HG02798 (cell line): ENCODE measurements at regions not wholly inside any gene's neighbourhood (a gene's known extent, or its start where the extent isn't known, plus 50 kb on each side); places are given as distances from the start of the nearest gene placed in this dataset.

ENCODE experiments used
- ATAC-seq: cut with Tn5 transposase; IDR thresholded peaks from one replicate; pipeline ENCODE4 v1.9.1; 2021; ENCODE audit warnings: mild to moderate bottlenecking; ENCODE audit not compliant: unreplicated experiment, poor library complexity

DNA sequence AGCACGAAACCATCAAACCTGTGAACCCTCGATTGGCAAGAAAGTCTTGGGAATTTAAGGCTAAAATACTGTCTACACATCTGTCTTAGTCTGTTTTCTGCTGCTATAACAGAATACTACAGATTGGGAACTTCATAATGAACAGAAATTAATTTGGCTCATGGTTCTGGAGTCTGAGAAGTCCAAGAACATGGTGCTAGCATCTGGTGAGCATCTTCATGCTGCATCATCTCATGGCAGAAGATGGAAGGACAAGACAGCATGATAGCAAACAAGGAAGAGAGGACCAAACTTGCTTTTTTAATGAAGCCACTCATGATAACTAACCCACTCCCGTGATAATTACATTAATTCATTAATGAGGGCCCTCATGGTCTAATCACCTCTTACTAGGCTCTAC is 102.0 kb upstream of the CDKN3 start:
- no peak for ATAC-seq

DNA sequence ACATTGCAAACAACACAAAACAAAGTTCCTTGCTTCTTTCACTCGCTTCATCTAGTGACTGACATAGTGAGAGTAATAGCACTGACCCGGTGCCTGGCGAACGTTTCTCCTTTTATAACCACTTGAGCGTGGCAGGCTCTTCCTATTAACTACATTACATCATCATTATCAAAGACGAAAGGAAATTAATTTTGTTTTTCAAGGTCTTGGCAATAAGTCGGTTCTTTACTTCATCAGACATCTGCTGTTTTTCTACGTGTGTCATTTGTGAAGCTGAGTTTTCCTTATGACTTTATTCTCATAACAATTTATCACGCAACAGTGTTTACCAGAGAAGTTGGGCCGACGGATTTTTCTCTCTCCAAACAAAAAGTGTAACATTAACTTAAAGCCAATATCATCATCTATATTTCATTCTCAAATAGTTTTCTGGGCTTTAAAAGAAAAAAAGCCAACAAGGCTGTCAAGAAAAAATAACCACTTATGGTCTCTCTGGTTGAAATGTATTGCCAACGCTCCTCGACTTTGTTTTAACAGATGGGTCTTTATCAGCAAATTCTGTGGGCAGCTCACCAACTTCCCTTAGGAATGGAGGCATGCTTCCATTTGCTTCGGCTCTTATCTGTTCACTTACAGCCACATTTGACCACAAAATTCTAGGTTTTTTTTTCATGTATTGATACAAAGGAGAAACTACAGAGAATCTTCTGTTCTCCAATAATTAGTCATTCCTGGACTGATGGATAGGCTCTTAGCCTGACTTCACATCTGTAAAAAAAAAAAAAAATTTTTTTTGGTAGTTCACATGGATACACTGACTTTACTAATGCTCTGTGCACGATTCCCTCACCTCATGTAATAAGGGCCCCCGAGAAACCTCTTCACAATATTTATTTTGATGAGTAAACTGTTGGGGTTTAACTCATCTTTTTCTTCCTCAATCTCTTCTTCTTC is 97.1 kb upstream of the CDKN3 start:
- ATAC-seq = no peak

DNA sequence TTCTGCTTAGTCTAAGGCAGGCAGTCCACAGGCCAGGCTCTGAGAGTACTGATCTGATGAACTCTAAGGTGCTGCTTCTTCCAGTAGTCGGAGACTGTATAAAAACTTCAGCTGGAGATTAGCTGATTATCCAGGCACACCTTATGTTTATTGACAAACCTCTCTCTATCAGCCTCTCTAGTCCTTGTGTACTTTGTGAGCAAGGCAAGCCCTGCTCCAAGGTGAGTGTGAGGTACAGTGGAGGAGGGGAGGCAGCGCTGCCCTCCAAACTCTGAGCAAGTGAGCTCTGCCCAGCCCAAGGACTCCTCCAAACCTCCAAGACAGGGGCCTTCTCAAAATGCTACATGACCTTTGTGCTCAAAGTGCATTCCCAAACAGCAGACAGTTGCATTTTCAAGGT is 95.9 kb upstream of the CDKN3 start:
- ATAC-seq = no peak

DNA sequence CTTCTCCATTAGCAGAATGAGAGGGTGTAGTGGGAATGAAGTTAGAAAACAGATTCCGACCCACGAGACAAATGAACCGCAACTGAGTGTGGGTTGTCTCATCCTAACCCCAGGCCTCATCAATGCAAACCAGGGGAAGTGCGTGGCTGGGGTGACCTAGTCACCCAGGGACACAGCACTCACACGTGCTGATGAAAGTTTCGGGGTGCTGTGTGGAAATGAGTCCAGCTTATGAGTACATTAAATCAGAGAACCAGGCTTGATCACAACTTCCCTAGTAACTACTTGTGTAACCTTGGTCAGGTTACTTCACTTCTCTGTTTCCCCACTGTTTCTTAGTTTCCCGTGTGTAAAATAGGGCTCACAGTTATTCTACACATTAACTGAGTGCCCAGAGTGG is 95.4 kb upstream of the CDKN3 start:
- ATAC-seq = no peak

DNA sequence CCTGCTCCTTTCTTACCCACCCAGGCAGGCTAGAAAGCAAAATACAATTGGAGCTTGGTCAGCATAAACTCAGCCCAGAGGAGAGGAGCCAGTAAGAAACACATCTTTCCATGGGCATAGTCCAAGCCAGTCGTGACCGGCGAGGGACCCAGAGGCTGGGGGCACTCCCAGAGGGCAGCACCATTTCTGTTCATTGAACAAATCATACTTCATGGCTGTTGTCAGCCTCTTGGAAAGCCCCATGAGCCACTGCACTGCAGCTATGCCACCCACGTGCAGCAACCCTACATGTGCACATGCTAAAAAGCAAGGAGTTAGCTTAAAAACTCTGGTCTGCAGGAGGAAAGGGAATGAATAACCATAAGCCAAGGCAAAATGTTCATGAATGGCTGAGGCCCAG is 90.0 kb upstream of the CDKN3 start:
- ATAC-seq = no peak

DNA sequence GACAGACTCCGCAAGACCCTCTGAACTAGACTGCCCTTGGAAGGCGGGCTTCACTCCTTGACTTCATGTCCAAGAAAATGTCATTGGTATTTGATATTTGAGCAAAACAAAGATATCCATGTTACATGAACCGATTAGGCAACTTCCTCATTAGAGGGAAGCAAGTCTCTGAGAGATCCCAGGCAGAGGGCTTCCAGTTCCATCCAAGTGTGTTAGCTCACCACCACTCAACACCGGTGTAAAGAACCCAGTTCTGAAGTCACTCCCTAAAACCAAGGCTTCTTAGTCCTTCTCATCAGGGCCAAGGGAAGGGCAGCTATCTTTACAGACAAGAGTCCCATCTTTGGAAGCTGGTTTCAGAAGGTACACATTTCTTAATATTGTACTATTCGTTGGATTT is 87.2 kb upstream of the CDKN3 start:
- ATAC-seq = no peak

DNA sequence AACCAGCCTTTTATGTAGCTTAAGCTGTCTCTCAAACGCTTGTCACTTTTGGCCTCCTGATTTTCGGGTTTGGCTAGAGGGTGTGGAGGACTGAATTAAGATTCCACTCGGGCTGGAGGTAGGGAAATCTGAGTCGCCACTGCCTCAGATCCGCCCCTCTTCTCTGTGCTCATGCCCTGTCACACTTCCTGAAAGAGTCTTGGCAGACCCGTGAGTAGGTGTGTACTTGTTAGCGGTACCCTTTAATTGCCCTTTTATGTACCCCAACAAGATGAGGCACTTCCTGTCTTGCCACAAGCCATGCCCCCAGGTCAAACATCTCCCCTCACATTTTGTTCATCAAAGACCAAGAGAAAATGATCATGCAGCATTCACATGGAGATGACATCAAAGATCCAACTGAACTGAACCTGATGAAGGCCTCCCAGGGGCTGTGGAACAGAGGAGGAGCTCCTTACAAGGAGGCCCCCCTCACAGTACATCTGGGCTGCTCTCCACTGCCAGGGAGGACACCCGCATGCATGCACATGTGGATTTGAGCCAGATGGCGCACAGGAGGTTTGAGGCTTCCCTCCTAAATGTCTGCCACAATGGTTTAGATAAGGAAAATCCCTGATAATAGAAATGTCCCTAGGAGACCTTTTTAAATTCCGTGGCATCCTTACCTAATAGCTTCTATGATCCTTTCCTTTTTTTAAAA is 86.5 kb upstream of the CDKN3 start:
- no peak for ATAC-seq

DNA sequence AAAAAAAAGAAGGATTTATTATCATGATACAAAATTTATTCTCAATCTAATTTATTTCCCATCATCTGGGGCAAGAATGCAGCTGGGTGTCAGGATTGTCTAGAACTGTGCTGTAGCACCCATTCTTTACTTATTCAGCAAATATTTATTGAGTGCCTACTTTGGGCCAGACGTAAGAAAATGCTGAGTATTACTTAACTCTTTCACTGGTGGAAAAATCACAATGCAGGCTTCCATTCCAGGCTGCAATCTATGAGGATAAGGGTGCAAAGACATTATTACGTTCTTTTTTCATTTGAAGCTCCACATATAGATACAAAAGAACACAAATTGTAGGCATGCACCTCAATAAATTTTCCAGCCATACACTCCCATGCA is 86.0 kb upstream of the CDKN3 start:
- no peak for ATAC-seq

DNA sequence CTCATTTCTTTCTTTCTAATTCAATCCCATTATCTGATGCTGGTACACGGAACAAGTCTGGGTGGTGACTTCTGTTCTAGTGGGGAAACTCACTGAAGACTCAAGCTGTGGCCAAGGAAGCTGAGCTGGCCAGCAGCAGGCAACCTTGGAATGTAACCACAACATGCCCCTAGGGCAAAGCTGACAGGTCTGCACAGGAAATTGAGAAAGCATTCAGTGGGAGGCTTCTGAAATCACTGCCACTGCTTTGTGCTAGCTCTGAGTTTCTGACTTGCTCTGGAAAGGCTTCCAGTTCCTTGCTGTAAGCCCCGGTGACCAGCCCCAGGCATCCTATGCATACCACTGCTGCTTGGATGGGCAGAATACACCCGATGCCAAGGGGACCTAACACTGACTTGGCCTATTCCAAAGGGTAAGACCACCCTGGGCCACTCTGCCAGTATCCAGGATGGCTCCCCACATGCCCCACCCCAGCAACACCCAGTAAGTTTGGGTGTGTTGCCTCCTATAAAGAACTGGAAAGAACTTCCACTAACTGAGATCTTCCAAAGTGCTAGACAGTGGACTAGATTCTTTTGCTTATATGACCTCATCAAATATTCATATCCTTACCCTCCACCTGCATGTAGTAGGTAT is 84.5 kb upstream of the CDKN3 start:
- no peak for ATAC-seq

DNA sequence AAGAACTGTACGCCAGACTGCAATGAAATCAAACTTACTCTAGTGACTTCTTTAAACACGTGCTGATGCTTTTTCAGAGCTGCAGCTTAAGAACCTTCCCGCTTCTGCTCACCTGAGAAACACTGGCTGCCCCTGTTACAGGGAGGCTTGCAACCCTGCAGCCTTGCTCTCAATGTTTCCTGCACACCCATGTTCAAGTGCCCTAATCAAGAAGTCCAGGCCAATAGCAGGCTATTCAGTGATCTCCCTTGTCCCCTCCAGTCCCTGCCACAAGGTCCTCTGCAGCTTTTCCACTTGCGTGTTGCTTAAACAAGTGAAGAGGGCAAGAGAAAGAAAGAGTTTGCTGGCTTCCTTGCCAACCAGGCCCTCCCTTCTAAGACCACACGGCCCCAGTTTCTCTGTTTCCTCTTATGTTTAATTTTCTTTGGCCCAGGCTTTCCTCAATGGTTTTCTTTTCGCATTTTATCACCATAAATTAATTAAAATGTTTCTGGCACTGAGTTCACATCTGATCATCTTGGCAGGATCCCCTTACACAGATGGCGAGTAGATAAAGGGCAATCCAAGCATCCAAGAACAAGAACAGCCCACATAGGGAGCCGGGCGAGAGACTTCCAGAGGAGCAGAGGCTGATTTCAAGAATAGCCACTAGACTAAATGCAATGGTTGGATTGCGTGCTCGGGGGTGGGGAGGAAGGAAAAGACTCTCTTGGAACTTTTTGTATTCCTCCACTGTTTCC is 82.3 kb upstream of the CDKN3 start:
- ATAC-seq = no peak

DNA sequence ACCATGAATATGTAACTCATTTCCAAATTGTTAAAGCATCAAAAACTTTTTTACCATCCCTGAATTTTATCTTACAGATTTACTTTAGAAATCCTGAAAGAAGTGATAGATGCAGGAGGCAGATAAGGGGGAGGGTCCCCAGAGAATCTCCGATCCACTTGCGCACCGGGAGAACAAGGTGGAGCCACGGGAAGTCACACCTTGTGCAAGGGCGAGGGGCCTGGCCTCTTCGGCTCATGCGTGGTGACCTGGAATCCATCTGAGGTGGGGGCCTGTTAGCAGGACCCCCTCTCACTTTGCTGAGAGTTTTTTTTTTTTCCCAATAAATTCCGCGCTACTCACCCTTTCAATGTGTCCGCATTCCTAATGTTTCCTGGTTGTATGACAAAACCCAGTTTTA is 80.2 kb upstream of the CDKN3 start:
- no peak for ATAC-seq

DNA sequence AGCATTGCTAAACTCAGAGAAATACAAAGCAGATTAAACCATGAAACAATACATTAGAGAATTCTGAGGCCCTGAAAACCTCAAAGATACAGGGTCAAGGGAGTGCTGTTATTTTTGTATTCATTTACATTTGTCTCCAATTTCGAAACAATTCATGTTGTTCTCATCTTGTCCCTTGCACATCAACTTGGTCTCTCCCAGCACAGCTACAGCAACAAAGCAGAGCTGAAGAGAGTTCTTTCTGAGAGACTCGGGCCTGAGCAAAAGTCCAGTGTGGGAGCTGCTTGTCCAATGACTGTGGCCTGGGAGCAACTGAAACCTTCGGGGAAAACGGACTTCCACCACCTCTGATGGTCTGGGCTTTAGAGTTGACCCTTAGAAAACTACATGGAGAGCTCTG is 79.4 kb upstream of the CDKN3 start:
- no peak for ATAC-seq

DNA sequence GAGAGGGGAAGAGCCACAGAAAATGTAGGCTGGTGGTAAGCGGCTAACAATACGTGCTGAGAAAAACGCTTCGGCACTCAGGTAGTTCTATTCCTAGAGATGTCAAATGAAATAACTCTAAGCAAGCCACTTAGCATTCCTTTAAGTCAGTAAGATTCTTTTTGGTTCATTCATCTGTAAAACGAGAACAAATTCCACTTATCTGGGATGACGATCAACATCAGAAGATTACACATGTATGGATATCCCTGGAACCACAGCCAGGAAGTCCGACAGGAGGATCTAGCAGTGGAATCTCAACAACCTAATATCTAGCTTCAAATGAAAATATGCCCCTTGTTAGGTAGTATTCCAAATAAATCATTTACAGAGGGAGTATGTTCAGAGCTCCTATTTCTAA is 74.6 kb upstream of the CDKN3 start:
- no peak for ATAC-seq

DNA sequence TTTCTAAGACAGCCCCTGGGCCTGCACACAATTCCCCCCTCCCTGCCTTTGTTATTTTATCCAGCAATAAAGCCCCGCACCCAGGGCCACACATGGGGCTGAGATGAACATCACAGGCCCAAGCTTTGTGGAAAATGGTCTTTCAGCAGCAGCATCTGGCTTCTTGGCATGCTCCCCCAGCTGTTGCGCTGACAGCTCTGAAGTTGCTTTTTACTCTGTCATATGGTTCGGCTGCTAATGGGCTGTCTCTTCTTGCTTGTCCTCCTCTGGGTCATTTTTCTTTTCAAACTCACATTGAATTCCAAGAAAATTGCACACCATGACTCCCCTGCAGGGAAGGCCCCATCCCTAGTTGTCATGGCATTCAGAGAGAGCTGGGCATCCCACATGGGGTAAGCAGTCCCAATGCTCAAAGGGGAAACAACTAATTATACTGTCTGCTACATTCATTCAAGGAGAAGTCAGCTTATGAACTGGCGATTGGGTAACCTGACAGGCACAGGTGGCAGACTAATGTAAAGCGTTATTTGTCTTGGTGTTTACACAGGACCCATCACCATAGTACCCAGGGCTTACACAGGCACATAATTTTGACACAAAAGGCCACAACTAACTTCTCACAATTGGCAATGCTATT is 74.0 kb upstream of the CDKN3 start:
- no peak for ATAC-seq

DNA sequence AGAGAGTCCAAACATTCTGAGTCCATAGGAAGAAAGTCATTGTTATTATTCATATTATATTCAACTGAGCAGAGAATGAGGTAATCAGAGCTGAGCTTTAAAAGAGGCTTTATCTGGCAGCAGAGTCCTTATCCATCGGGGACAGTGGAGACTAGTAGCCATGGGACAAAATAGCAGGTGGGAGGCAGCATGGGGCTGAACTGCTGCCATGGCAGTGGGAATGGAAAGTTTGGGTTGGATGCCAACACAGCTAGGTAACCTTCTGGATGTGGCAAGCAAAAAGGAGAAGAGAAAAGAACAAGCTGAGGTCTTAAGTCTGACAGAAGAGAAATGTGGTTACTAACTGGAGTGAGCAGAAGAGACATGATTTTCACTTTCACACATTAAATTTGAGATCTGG is 71.0 kb upstream of the CDKN3 start:
- no peak for ATAC-seq

DNA sequence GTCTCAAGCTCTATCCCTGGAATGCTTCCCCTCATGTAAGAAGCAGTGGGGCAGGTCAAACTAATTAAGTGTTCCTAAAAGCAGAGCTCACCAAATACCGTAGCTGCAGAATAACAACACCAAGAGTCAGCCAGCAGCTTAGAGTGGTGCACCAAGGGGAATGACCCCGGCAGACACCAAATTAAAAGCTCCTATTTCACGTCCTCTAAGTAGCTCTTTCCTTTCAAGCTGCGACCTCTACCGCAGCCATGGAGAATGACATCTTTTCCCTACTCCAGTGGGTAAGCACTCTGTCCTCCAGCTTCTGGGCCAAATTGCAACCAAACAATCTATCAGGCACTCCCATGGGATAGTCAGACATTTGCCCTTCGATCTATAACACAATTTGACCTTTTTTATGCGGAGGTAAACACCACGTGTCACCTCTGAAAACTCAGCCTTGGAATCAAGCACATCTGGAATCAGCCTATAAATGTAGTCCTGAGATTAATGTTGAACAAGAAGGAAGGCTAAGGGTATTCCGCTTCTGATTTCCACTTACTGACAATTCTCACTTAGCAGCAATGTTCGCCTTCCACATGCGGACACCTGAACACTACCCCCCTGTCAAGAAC is 67.6 kb upstream of the CDKN3 start:
- ATAC-seq = peak; percentile 62

DNA sequence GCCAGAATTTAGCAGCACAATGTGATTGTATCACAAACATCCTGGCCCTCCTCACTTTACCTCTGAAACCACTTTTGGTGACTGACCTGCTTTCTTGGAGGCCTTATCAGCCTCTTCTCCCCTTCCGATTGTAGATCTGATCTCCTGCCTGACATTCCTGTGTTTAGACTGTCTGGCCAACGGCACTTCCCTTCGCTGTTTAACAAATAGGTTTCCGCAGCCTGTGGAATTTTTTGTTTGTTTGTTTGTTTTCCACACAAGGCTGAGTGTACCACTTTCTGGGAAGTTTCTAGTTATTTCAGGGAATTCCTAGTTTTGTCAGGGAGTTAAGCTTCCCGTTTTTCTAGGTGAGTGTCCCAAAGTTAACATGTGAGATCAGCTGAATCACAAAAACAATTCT is 65.9 kb upstream of the CDKN3 start:
- ATAC-seq = no peak

DNA sequence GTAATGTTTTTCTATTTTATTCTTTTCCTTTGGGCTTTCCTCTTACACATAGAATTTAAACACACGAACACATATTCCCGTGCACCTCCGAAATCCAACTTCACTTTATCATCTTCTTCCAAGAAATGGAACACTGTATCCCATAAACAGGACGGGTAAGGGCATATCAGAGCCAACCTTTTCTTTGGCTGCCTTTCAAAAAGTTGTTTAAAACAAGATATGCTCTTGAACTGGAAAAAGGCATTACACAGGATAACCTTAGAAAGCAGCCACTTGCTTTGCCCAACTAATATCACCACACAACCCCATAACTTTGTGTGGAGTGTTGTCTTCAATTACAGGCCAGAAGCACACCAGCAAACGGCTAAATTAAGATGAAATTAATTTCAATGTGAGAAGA is 65.3 kb upstream of the CDKN3 start:
- no peak for ATAC-seq

DNA sequence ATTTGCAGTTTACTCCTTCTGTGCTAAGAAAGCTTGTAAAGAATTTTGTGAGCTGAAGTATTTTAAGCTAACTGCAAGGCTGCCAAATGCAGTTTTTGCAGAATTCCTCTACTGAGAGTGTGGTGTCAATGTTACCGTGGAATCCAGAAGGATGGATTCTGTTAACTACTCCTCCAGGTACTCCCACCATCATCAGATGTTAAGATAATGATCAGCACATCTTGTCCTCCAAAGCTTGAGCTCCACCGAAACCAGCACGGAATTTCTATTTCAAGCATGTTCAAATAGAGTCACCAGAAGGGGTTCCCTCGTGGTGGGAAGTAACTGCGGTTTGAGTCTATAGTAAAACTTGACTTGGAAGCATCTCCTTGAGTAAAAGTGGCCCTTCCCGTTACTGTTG is 64.3 kb upstream of the CDKN3 start:
- no peak for ATAC-seq

DNA sequence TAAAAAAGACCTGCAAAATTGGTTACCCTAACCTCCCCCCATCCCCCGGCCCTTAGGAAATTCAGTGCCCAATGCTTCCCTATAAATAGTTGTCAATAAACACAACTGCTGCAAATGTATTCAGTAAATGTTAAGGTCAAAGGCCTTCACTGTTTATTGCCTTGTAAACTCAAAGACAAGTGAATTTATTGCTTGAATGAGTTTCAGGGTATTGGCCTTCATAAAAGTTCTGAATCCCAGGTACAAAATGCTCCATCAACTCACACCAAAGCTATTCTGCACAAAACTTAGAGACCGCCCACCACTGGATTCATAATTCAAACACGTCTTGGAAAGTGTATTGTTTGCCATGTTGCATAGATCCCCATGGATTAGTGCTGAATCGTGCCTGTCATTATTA is 63.3 kb upstream of the CDKN3 start:
- no peak for ATAC-seq
